CD4-positive, CD25-positive, alpha-beta regulatory T cell (primary cell): ENCODE measurements at regions not wholly inside any gene's neighbourhood (a gene's known extent, or its start where the extent isn't known, plus 50 kb on each side); places are given as distances from the start of the nearest gene placed in this dataset.

Source experiments
- ATAC-seq, 2 donors: fragments of 150-1000 bp; cut with Tn5 transposase; one replicate each; pipeline ENCODE4 v1.10.0; 2021; ENCODE audit warnings: low read depth in 2 of 2, moderate number of reproducible peaks in 2 of 2, moderate library complexity in 1 of 2
- DNase-seq, 3 donors: peaks; one replicate each; pipeline versions ENCODE4 v3.0.0 to v3.0.0-alpha.2; 2012 to 2022; ENCODE audit warnings: mixed read lengths in 1 of 3
- H3K27ac ChIP-seq: one replicate; pipeline ENCODE4 v1.7.0; 2013; ENCODE audit warnings: mild to moderate bottlenecking, low read length; ENCODE audit not compliant: insufficient read depth, poor library complexity, severe bottlenecking
- H3K27me3 ChIP-seq: one replicate; pipeline ENCODE4 v1.7.0; 2013; ENCODE audit warnings: low read length; ENCODE audit not compliant: control insufficient read depth, insufficient read depth
- H3K36me3 ChIP-seq: one replicate; pipeline ENCODE4 v1.7.0; 2013; ENCODE audit warnings: mild to moderate bottlenecking, low read length, moderate library complexity; ENCODE audit not compliant: control insufficient read depth, insufficient read depth
- H3K4me1 ChIP-seq: 2 replicates; pipeline ENCODE4 v1.7.0; 2013; ENCODE audit warnings: mild to moderate bottlenecking, low read length; ENCODE audit not compliant: insufficient read depth, control insufficient read depth, poor library complexity, severe bottlenecking
- H3K4me3 ChIP-seq: one replicate; pipeline ENCODE4 v1.7.0; 2013; ENCODE audit warnings: low read depth, mild to moderate bottlenecking, low read length, moderate library complexity
- H3K9me3 ChIP-seq, 2 experiments: 1 replicate in 1 of 2; 2 replicates in 1 of 2; pipeline ENCODE4 v1.7.0; 2013; ENCODE audit warnings: low read length in 2 of 2, mild to moderate bottlenecking in 1 of 2, moderate library complexity in 1 of 2; ENCODE audit not compliant: control insufficient read depth in 2 of 2
- H3K27ac Mint-ChIP-seq, 3 donors: one replicate each; pipeline ENCODE4 v1.8.0; 2020 to 2022; ENCODE audit warnings: mild to moderate bottlenecking in 3 of 3, mixed read lengths in 3 of 3, moderate library complexity in 2 of 3
- H3K27me3 Mint-ChIP-seq: one replicate; pipeline ENCODE4 v1.8.0; 2022; ENCODE audit warnings: mild to moderate bottlenecking, mixed read lengths
- H3K36me3 Mint-ChIP-seq: one replicate; pipeline ENCODE4 v1.8.0; 2020; ENCODE audit warnings: mixed read lengths
- H3K4me1 Mint-ChIP-seq, 4 donors: one replicate each; pipeline ENCODE4 v1.8.0; 2020 to 2022; ENCODE audit warnings: mixed read lengths in 4 of 4, mild to moderate bottlenecking in 1 of 4
- H3K4me3 Mint-ChIP-seq, 4 donors: one replicate each; pipeline ENCODE4 v1.8.0; 2020 to 2022; ENCODE audit warnings: mild to moderate bottlenecking in 4 of 4, mixed read lengths in 4 of 4, moderate library complexity in 3 of 4
- H3K9me3 Mint-ChIP-seq, 7 donors: one replicate each; pipeline ENCODE4 v1.8.0; 2020 to 2022; ENCODE audit warnings: mixed read lengths in 7 of 7, mild to moderate bottlenecking in 3 of 7, moderate library complexity in 2 of 7

DNA sequence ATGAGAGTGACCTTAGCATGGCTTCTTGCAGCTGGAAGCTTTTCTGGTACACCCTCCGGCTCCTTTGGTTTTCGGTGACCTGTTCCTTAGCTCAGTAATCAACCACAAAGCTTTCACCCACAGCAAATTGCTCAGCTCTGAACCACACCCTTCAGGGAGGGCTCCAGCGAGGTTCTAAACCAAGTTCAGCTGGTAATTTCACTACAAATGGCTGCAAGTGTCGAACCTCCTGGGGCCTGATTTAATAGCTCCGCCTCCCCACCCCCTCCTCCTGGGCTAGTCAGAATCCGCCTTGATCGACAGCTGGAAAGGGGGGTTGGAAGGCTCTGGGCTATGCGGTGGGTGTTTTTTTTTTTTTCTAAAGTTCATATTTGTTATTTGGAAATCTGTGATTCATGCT, 150.9 kb upstream of the MCTP2 start:
- H3K27ac ChIP-seq = no peak overlapping the region
- H3K4me3 Mint-ChIP-seq = no peak overlapping the region
- peaks cover 0 to 4% (median 0%) of the 10 kb centered on the region in 7 donors for H3K9me3 Mint-ChIP-seq
- H3K36me3 ChIP-seq = no peaks in the 10 kb centered on the region
- ATAC-seq = no peak
- DNase-seq = no peak
- no peaks in the 10 kb centered on the region for H3K4me1 Mint-ChIP-seq
- no peaks in the 10 kb centered on the region for H3K4me1 ChIP-seq
- H3K4me3 ChIP-seq = no peak overlapping the region
- H3K9me3 ChIP-seq = no peaks in the 10 kb centered on the region
- no peaks in the 10 kb centered on the region for H3K27me3 Mint-ChIP-seq
- H3K36me3 Mint-ChIP-seq = no peaks in the 10 kb centered on the region
- no peaks in the 10 kb centered on the region for H3K27me3 ChIP-seq
- no peak overlapping the region for H3K27ac Mint-ChIP-seq

DNA sequence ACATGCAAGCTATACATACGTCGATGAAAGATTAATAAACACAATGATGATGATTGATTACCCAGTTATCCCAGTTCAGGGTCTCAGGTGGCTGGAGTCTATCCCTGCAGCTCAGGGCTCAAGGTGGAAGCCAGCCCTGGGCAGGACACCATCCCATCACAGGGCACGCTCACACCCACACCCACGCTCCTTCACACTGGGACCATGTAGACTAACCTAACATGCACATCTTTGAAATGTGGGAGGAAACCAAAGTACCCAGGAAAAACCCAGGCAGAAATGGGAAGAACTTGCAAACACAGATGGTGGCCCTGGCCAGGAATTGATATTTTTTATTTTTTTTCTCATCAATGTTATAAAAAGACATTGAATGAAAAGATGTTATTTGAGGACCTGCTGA, 151.4 kb upstream of the MCTP2 start:
- no peaks in the 10 kb centered on the region for H3K36me3 ChIP-seq

DNA sequence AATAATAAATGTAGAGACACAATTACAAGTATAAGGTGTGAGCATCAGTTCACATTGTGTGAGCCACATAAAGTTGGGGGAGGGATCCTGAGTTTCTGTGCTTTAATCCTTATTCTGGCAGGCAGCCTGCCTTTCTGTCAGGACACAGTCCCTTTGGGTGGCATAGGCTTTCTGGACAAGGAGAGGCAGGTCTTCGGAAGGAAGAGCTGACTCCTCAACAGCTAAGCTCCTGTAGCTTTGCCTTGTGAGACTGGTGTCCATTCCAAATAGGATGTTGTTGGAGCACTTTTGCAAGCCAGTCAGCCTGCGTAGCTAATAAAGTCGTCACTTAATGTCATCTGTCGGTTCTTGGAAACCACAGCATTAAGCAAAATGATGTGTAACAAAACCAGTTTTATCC, 151.9 kb upstream of the MCTP2 start:
- Mint-ChIP-seq H3K27ac (no peak overlapping the region), H3K27me3 (no peaks in the 10 kb centered on the region), H3K4me1 (no peaks in the 10 kb centered on the region), H3K4me3 (no peak overlapping the region), H3K9me3 (peaks cover 0 to 4% (median 0%) of the 10 kb centered on the region in 7 donors), H3K36me3 (no peaks in the 10 kb centered on the region)
- no peak overlapping the region for H3K27ac ChIP-seq
- H3K9me3 ChIP-seq = no peaks in the 10 kb centered on the region
- no peak for DNase-seq
- H3K27me3 ChIP-seq = no peaks in the 10 kb centered on the region
- ATAC-seq = no peak
- H3K4me1 ChIP-seq = no peaks in the 10 kb centered on the region
- no peaks in the 10 kb centered on the region for H3K36me3 ChIP-seq
- no peak overlapping the region for H3K4me3 ChIP-seq

More for the DNA sequence above, 151.4 kb upstream of the MCTP2 start:
- Histone ChIP-seq H3K27ac (no peak overlapping the region), H3K4me1 (no peaks in the 10 kb centered on the region), H3K4me3 (no peak overlapping the region), H3K27me3 (no peaks in the 10 kb centered on the region), H3K9me3 (no peaks in the 10 kb centered on the region)
- H3K4me3 Mint-ChIP-seq = no peak overlapping the region
- no peaks in the 10 kb centered on the region for H3K36me3 Mint-ChIP-seq
- no peaks in the 10 kb centered on the region for H3K4me1 Mint-ChIP-seq
- ATAC-seq (no peak), DNase-seq (no peak)
- H3K27ac Mint-ChIP-seq = no peak overlapping the region
- H3K27me3 Mint-ChIP-seq = no peaks in the 10 kb centered on the region
- H3K9me3 Mint-ChIP-seq = peaks cover 0 to 4% (median 0%) of the 10 kb centered on the region in 7 donors

GRCh38 chr15:94077938-94078337, 153.4 kb upstream of the MCTP2 start:
- Histone ChIP-seq H3K36me3 (no peaks in the 10 kb centered on the region), H3K4me3 (no peak overlapping the region), H3K27ac (no peak overlapping the region), H3K4me1 (no peaks in the 10 kb centered on the region), H3K9me3 (no peaks in the 10 kb centered on the region), H3K27me3 (no peaks in the 10 kb centered on the region)
- Mint-ChIP-seq H3K36me3 (no peaks in the 10 kb centered on the region), H3K27ac (no peak overlapping the region), H3K27me3 (no peaks in the 10 kb centered on the region), H3K9me3 (peaks cover 0 to 4% (median 0%) of the 10 kb centered on the region in 7 donors), H3K4me1 (no peaks in the 10 kb centered on the region), H3K4me3 (peak overlapping the region in 1 of 4 donors; percentile 70)
- DNase-seq (no peak), ATAC-seq (no peak)

DNA sequence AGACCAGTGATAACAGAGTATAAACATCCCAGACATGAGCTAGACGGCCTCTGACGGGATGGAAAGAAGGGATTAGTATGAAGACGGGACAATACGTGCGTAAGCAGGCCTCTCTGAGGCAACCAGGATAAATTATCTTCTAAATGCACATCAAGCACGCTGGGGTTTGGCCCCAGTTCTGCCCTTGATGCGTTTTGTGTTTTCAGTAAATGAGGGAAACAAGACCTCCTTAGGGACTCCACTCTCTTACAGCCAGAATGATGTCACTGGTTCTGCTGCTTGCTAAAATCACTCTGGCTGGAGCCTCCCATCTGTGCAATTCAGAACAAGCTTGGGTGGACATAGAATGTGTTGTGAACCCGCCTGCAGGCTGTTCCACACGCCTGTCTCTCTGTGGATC, 156.0 kb upstream of the MCTP2 start:
- no peaks in the 10 kb centered on the region for H3K4me1 Mint-ChIP-seq
- H3K27ac Mint-ChIP-seq = no peak overlapping the region
- no peaks in the 10 kb centered on the region for H3K36me3 Mint-ChIP-seq
- Histone ChIP-seq H3K4me3 (no peak overlapping the region), H3K27me3 (no peaks in the 10 kb centered on the region), H3K27ac (no peak overlapping the region), H3K36me3 (no peaks in the 10 kb centered on the region), H3K4me1 (no peaks in the 10 kb centered on the region), H3K9me3 (no peaks in the 10 kb centered on the region)
- H3K4me3 Mint-ChIP-seq = no peak overlapping the region
- DNase-seq (no peak), ATAC-seq (no peak)
- no peaks in the 10 kb centered on the region for H3K27me3 Mint-ChIP-seq
- peaks cover 0 to 4% (median 0%) of the 10 kb centered on the region in 7 donors for H3K9me3 Mint-ChIP-seq

- Histone ChIP-seq H3K36me3 (no peaks in the 10 kb centered on the region), H3K27ac (no peak overlapping the region), H3K4me1 (no peaks in the 10 kb centered on the region), H3K9me3 (no peaks in the 10 kb centered on the region), H3K4me3 (no peak overlapping the region), H3K27me3 (no peaks in the 10 kb centered on the region)
- Mint-ChIP-seq H3K27ac (no peak overlapping the region), H3K4me1 (no peaks in the 10 kb centered on the region), H3K4me3 (no peak overlapping the region), H3K36me3 (no peaks in the 10 kb centered on the region), H3K27me3 (no peaks in the 10 kb centered on the region), H3K9me3 (peaks cover 0 to 11% (median 4%) of the 10 kb centered on the region in 7 donors)
- no peak for ATAC-seq
- no peak for DNase-seq
Observed at GRCh38 chr15:94070356-94071295, 160.7 kb upstream of the MCTP2 start.

GRCh38 chr15:94069844-94070243, 161.5 kb upstream of the MCTP2 start:
- Mint-ChIP-seq H3K4me1 (no peaks in the 10 kb centered on the region), H3K9me3 (peaks cover 0 to 11% (median 5%) of the 10 kb centered on the region in 7 donors), H3K27ac (no peak overlapping the region), H3K4me3 (no peak overlapping the region), H3K36me3 (no peaks in the 10 kb centered on the region), H3K27me3 (no peaks in the 10 kb centered on the region)
- H3K27me3 ChIP-seq = no peaks in the 10 kb centered on the region
- no peaks in the 10 kb centered on the region for H3K9me3 ChIP-seq
- H3K36me3 ChIP-seq = no peaks in the 10 kb centered on the region
- no peak overlapping the region for H3K27ac ChIP-seq
- no peaks in the 10 kb centered on the region for H3K4me1 ChIP-seq
- ATAC-seq (no peak), DNase-seq (no peak)
- H3K4me3 ChIP-seq = no peak overlapping the region

GRCh38 chr15:94066811-94067210, 164.6 kb upstream of the MCTP2 start:
- Mint-ChIP-seq H3K9me3 (peaks cover 0 to 11% (median 5%) of the 10 kb centered on the region in 7 donors), H3K36me3 (no peaks in the 10 kb centered on the region), H3K4me3 (no peak overlapping the region), H3K4me1 (no peaks in the 10 kb centered on the region), H3K27ac (no peak overlapping the region), H3K27me3 (no peaks in the 10 kb centered on the region)
- DNase-seq (no peak), ATAC-seq (no peak)
- H3K4me3 ChIP-seq = no peak overlapping the region
- no peaks in the 10 kb centered on the region for H3K27me3 ChIP-seq
- no peaks in the 10 kb centered on the region for H3K4me1 ChIP-seq
- no peaks in the 10 kb centered on the region for H3K36me3 ChIP-seq
- H3K27ac ChIP-seq = no peak overlapping the region
- no peaks in the 10 kb centered on the region for H3K9me3 ChIP-seq
